ENCODE measurements at regions not wholly inside any gene's neighbourhood (a gene's known extent, or its start where the extent isn't known, plus 50 kb on each side); places are given as distances from the start of the nearest gene placed in this dataset.

DNA sequence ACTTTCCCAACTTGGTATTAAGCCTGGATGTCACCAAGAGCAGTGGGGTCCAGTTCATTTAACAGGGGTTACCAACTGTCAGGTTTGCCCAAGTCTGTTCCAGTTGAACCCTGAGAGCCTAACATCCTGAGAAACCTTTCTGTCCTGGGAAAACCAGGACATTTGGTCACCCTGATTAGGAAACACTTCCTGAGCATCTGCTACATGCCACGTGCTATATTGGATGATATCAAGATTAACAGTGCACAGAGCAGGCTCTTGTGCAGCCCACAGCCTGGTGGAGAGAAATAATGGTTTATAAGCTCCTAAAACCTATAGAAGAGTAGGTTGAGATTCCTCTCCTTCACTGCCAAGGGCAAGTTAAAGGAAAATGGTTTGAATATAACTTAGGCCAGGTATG is 102.9 kb upstream of the RAD23B start:
- ATAC-seq (no peak), DNase-seq (no peak)
- Histone ChIP-seq H3K36me3 (ENCODE audit: control insufficient read depth, insufficient read depth, low read length) (no peaks in the 10 kb centered on the region), H3K9me3 (ENCODE audit: control insufficient read depth, insufficient read depth, low read length) (peaks cover 9% of the 10 kb centered on the region), H3K4me3 (ENCODE audit: low read length) (no peak overlapping the region), H3K27ac (ENCODE audit: low read length) (no peak overlapping the region), H3K4me1 (ENCODE audit: control insufficient read depth, insufficient read depth, low read length) (peaks cover 7% of the 10 kb centered on the region), H3K27me3 (ENCODE audit: control insufficient read depth, insufficient read depth, low read length) (peaks cover 3% of the 10 kb centered on the region)
- Mint-ChIP-seq H3K4me3 (no peak overlapping the region), H3K4me1 (peaks cover 51 to 53% of the 10 kb centered on the region in 2 donors), H3K9me3 (peaks cover 7 to 17% of the 10 kb centered on the region in 2 donors), H3K27me3 (ENCODE audit: low read depth in 2 of 2) (peaks cover 11 to 21% of the 10 kb centered on the region in 2 donors), H3K36me3 (peaks cover 30% of the 10 kb centered on the region), H3K27ac (peak overlapping the region in 1 of 2 donors; percentile 10)
- 78% methylated on average over 1 of the region's 1 CpG for WGBS (ENCODE audit: insufficient coverage)
- intact Hi-C loops (cut with micrococcal nuclease) = no loop called here
- TF ChIP-seq, protein P1, sequence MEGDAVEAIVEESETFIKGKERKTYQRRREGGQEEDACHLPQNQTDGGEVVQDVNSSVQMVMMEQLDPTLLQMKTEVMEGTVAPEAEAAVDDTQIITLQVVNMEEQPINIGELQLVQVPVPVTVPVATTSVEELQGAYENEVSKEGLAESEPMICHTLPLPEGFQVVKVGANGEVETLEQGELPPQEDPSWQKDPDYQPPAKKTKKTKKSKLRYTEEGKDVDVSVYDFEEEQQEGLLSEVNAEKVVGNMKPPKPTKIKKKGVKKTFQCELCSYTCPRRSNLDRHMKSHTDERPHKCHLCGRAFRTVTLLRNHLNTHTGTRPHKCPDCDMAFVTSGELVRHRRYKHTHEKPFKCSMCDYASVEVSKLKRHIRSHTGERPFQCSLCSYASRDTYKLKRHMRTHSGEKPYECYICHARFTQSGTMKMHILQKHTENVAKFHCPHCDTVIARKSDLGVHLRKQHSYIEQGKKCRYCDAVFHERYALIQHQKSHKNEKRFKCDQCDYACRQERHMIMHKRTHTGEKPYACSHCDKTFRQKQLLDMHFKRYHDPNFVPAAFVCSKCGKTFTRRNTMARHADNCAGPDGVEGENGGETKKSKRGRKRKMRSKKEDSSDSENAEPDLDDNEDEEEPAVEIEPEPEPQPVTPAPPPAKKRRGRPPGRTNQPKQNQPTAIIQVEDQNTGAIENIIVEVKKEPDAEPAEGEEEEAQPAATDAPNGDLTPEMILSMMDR (IDR thresholded peaks at IDR 0.05) = no peak

DNA sequence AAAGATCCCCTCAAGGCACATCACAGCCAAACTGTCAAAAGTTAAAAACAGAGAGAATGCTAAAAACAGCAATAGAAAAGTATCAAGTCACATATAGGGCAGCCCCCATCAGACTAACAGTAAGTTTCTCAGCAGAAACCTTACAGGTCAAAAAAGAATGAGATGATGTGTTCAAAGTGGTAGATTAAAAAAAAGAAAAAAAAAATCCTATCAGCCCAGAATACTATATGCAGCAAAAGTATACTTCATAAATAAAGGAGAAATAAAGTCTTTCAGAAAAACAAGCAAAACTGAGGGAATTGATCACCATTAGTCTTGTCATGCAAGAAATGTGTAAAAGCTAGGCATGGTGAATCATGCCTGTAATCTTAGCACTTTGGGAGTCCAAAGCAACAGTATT is 99.9 kb upstream of the RAD23B start:
- H3K27me3 Mint-ChIP-seq (ENCODE audit: low read depth in 2 of 2) = peaks cover 11 to 37% of the 10 kb centered on the region in 2 donors

DNA sequence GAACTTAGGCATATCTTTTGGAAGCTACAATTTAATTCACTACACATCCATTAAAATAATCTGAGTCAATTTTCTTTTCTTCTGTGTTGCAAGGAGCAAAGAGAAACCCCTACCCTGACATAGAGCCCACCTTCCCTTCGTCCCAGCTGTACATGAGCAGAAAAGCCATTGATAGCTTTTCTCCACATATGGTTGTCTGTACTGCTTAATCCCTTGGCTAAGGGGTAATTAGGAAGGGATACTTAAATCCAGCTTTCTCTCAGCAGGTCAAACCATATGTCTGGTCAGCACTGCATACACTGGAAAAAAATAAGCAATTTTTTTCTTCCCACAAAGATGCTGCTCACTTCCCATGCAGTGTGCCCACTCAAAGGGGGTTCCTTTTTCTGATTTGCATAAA is 94.7 kb upstream of the RAD23B start:
- no peak for ATAC-seq
- no peak overlapping the region for H3K27ac ChIP-seq (ENCODE audit: low read length)
- H3K36me3 ChIP-seq (ENCODE audit: control insufficient read depth, insufficient read depth, low read length) = no peaks in the 10 kb centered on the region
- no CpG with 5 or more reads among the region's 1 CpG for WGBS (ENCODE audit: insufficient coverage)
- intact Hi-C loops (cut with micrococcal nuclease) = no loop called here
- peaks cover 1% of the 10 kb centered on the region for H3K27me3 ChIP-seq (ENCODE audit: control insufficient read depth, insufficient read depth, low read length)
- Mint-ChIP-seq H3K27me3 (ENCODE audit: low read depth in 2 of 2) (peaks cover 6 to 33% of the 10 kb centered on the region in 2 donors), H3K9me3 (peaks cover 0 to 4% of the 10 kb centered on the region in 2 donors), H3K27ac (no peak overlapping the region), H3K4me1 (no peaks in the 10 kb centered on the region), H3K4me3 (no peak overlapping the region), H3K36me3 (peaks cover 16% of the 10 kb centered on the region)
- no peaks in the 10 kb centered on the region for H3K4me1 ChIP-seq (ENCODE audit: control insufficient read depth, insufficient read depth, low read length)
- DNase-seq = no peak
- TF ChIP-seq, protein P1 (IDR thresholded peaks at IDR 0.05) = no peak
- no peak overlapping the region for H3K4me3 ChIP-seq (ENCODE audit: low read length)
- H3K9me3 ChIP-seq (ENCODE audit: control insufficient read depth, insufficient read depth, low read length) = peaks cover 3% of the 10 kb centered on the region

More for the DNA sequence above, 99.9 kb upstream of the RAD23B start:
- peaks cover 30% of the 10 kb centered on the region for H3K36me3 Mint-ChIP-seq
- no peaks in the 10 kb centered on the region for H3K4me1 ChIP-seq (ENCODE audit: control insufficient read depth, insufficient read depth, low read length)
- peaks cover 24% of the 10 kb centered on the region in 2 donors for H3K4me1 Mint-ChIP-seq
- no peak for ATAC-seq
- peaks cover 7 to 17% of the 10 kb centered on the region in 2 donors for H3K9me3 Mint-ChIP-seq
- H3K36me3 ChIP-seq (ENCODE audit: control insufficient read depth, insufficient read depth, low read length) = no peaks in the 10 kb centered on the region
- no peak overlapping the region for H3K4me3 ChIP-seq (ENCODE audit: low read length)
- no peak overlapping the region for H3K4me3 Mint-ChIP-seq
- peaks cover 9% of the 10 kb centered on the region for H3K9me3 ChIP-seq (ENCODE audit: control insufficient read depth, insufficient read depth, low read length)
- H3K27ac ChIP-seq (ENCODE audit: low read length) = no peak overlapping the region
- no peak overlapping the region for H3K27ac Mint-ChIP-seq
- H3K27me3 ChIP-seq (ENCODE audit: control insufficient read depth, insufficient read depth, low read length) = peaks cover 3% of the 10 kb centered on the region
- intact Hi-C loops (cut with micrococcal nuclease) = no loop called here
- TF ChIP-seq, protein P1 (IDR thresholded peaks at IDR 0.05) = no peak
- DNase-seq = no peak
